HCT116 (cell line): ENCODE measurements at regions not wholly inside any gene's neighbourhood (a gene's known extent, or its start where the extent isn't known, plus 50 kb on each side); places are given as distances from the start of the nearest gene placed in this dataset.
"Not testable (repeated sequence)": the region's sequence is repeated elsewhere in the genome, so short reads cannot be mapped to it uniquely, and the experiment has no call there.

Source experiments
- ATAC-seq: fragments of 200-7000 bp; cut with Tn5 transposase; 2 replicates; pipeline ENCODE4 v1.9.1; 2020; ENCODE audit warnings: mild to moderate bottlenecking, moderate library complexity
- BruUV-seq: library from RNA; stranded (reverse); fragments of 400-500 nt; replicated peaks from 2 replicates; lab custom pipeline; 2021; lab: Mats Ljungman, UMichigan
- CTCF ChIA-PET: fragments of 300-600 bp; sonication (Branson Sonifier 250); formaldehyde crosslinking; loops from one replicate; lab custom pipeline; 2021; ENCODE audit warnings: antibody characterized with exemption; lab: Charles Lee
- POLR2A ChIA-PET: fragments of 300-600, 350-600 bp; sonication (Branson Sonifier 250); formaldehyde crosslinking; loops from one replicate; lab custom pipeline; 2021; ENCODE audit warnings: antibody characterized with exemption; lab: Charles Lee
- RAD21 ChIA-PET, 2 experiments: fragments of 300-600 bp; sonication (Branson Sonifier 250); formaldehyde crosslinking; loops; one replicate each; lab custom pipeline; 2023; ENCODE audit warnings: low total read pairs in 2 of 2; ENCODE audit not compliant: uncharacterized antibody in 2 of 2, unreplicated experiment in 2 of 2, low non-redundant PET in 1 of 2; lab: Charles Lee
- DNase-seq: peaks from one replicate; pipeline ENCODE4 v3.0.0-alpha.2; 2010; ENCODE audit warnings: low read depth, low spot score
- H2AFZ ChIP-seq: fragments of 200-600 bp; shearing (Covaris generic), sonication (generic); 2 replicates; pipeline ENCODE4 v1.6.1; 2017; ENCODE audit warnings: low read depth, mixed run types, mixed read lengths, antibody characterized with exemption, low read length; ENCODE audit not compliant: poor library complexity, severe bottlenecking
- H3K27ac ChIP-seq: 2 replicates; pipeline ENCODE4 v1.5.1; 2012; ENCODE audit warnings: low read depth, low read length
- H3K27me3 ChIP-seq: fragments of 200-600 bp; sonication (generic); 2 replicates; pipeline ENCODE4 v1.6.1; 2016; ENCODE audit warnings: mixed run types, low read length, mixed read lengths; ENCODE audit not compliant: insufficient read depth
- H3K36me3 ChIP-seq, 2 experiments: fragments of 200-500 bp in 1 of 2; fragments of 200-600 bp in 1 of 2; sonication (Bioruptor generic) in 1 of 2; sonication (generic) in 1 of 2; 2 replicates each; pipeline versions ENCODE4 v1.5.1 to v1.6.1; 2014 to 2016; ENCODE audit warnings: low read length in 2 of 2, inconsistent platforms in 1 of 2, mixed read lengths in 1 of 2, mixed run types in 1 of 2; ENCODE audit not compliant: insufficient read depth in 2 of 2, control insufficient read depth in 1 of 2
- H3K4me1 ChIP-seq, 2 experiments: fragments of 200-600 bp in 1 of 2; sonication (generic) in 1 of 2; 2 replicates each; pipeline versions ENCODE4 v1.5.1 to v1.6.1; 2012 to 2017; ENCODE audit warnings: low read length in 2 of 2, inconsistent platforms in 1 of 2, mild to moderate bottlenecking in 1 of 2, mixed read lengths in 1 of 2, mixed run types in 1 of 2, moderate library complexity in 1 of 2; ENCODE audit not compliant: insufficient read depth in 2 of 2, control insufficient read depth in 1 of 2
- H3K4me2 ChIP-seq: fragments of 200-600 bp; sonication (generic); 2 replicates; pipeline ENCODE4 v1.6.1; 2017; ENCODE audit warnings: mixed run types, low read length, mixed read lengths
- H3K4me3 ChIP-seq, 2 experiments: fragments of 200-600 bp in 1 of 2; sonication (generic) in 1 of 2; replicated peaks in 1 of 2; 2 replicates each; pipeline ENCODE4 v1.5.1; 2011 to 2016; ENCODE audit warnings: low read length in 2 of 2, control low read depth in 1 of 2, low read depth in 1 of 2, mild to moderate bottlenecking in 1 of 2, mixed read lengths in 1 of 2, mixed run types in 1 of 2
- H3K79me2 ChIP-seq: fragments of 200-600 bp; sonication (generic); 2 replicates; pipeline ENCODE4 v1.6.1; 2017; ENCODE audit warnings: mild to moderate bottlenecking, mixed run types, low read length, moderate library complexity, mixed read lengths; ENCODE audit not compliant: insufficient read depth
- H3K9ac ChIP-seq: fragments of 200-600 bp; sonication (generic); 2 replicates; pipeline ENCODE4 v1.6.1; 2016; ENCODE audit warnings: low read length, mixed read lengths
- H3K9me2 ChIP-seq: fragments of 200-600 bp; sonication (generic), shearing (Covaris generic); 2 replicates; pipeline ENCODE4 v1.6.1; 2017; ENCODE audit warnings: mixed run types, mild to moderate bottlenecking, moderate library complexity; ENCODE audit not compliant: insufficient read depth
- H3K9me3 ChIP-seq, 2 experiments: fragments of 200-500 bp in 1 of 2; fragments of 200-600 bp in 1 of 2; sonication (Bioruptor generic) in 1 of 2; sonication (generic) in 1 of 2; 2 replicates each; pipeline ENCODE4 v1.6.1; 2014 to 2017; ENCODE audit warnings: low read length in 2 of 2, mixed read lengths in 2 of 2, inconsistent platforms in 1 of 2, low read depth in 1 of 2, mild to moderate bottlenecking in 1 of 2, mixed run types in 1 of 2, moderate library complexity in 1 of 2; ENCODE audit not compliant: control insufficient read depth in 1 of 2, insufficient read depth in 1 of 2
- H4K20me1 ChIP-seq: fragments of 200-600 bp; sonication (generic), shearing (Covaris generic); 2 replicates; pipeline ENCODE4 v1.6.1; 2017; ENCODE audit warnings: mixed run types, mild to moderate bottlenecking, moderate library complexity; ENCODE audit not compliant: insufficient read depth
- CEBPB ChIP-seq: IDR thresholded peaks from 2 replicates; pipeline ENCODE4 v1.6.1; 2012; ENCODE audit warnings: low read depth
- FOSL1 ChIP-seq: IDR thresholded peaks from 2 replicates; pipeline ENCODE4 v1.6.1; 2012; ENCODE audit warnings: low read depth
- JUND ChIP-seq: IDR thresholded peaks from 2 replicates; pipeline ENCODE4 v1.6.1; 2012
- SIN3A ChIP-seq: IDR thresholded peaks from 2 replicates; pipeline ENCODE4 v1.6.1; 2012; ENCODE audit warnings: low read depth
- ZFX ChIP-seq: fragments of 450-650 bp; IDR thresholded peaks from 2 replicates; pipeline ENCODE4 v1.6.1; 2017
- ZNF274 ChIP-seq: fragments of 200-500 bp; sonication (Bioruptor generic); IDR thresholded peaks from 2 replicates; pipeline ENCODE4 v1.6.1; 2014; ENCODE audit warnings: mild to moderate bottlenecking, low read depth, low read length, inconsistent platforms
- intact Hi-C: fragments of 100-400 bp; cut with micrococcal nuclease; formaldehyde crosslinking; loops from 2 replicates; pipeline ENCODE4 v1.10.0; 2022

- H3K9me3 ChIP-seq, result no peaks in the 10 kb centered on the region
- no TSS peak for BruUV-seq
- DNase-seq (no peak), ATAC-seq (no peak)
- ChIA-PET RAD21 (no interaction called here), POLR2A (no interaction called here), CTCF (no interaction called here)
- no peaks in the 10 kb centered on the region for H3K27me3 ChIP-seq
- H2AFZ ChIP-seq, result no peak overlapping the region
- no peak overlapping the region for H3K9ac ChIP-seq
- intact Hi-C loops, result no loop called here
- no peak overlapping the region for H3K4me2 ChIP-seq
- H3K36me3 ChIP-seq, result no peaks in the 10 kb centered on the region
- no peaks in the 10 kb centered on the region for H3K79me2 ChIP-seq
- H3K4me3 ChIP-seq, result no peak overlapping the region
- H4K20me1 ChIP-seq, result no peaks in the 10 kb centered on the region
- no peaks in the 10 kb centered on the region for H3K9me2 ChIP-seq
- H3K27ac ChIP-seq, result no peak overlapping the region
- H3K4me1 ChIP-seq, result no peaks in the 10 kb centered on the region
- TF ChIP-seq CEBPB (no peak), FOSL1 (no peak), JUND (no peak), ZNF274 (no peak), SIN3A (no peak), ZFX (no peak)
Measured at GRCh38 chr7:14069961-14070360, 80.5 kb upstream of the ETV1 start.

- H3K27me3 ChIP-seq, H3K4me3 ChIP-seq, H3K79me2 ChIP-seq, POLR2A ChIA-PET, RAD21 ChIA-PET, H3K9ac ChIP-seq, H3K36me3 ChIP-seq, intact Hi-C loops, H4K20me1 ChIP-seq, H2AFZ ChIP-seq, BruUV-seq, H3K9me3 ChIP-seq, ATAC-seq, DNase-seq, H3K4me1 ChIP-seq, H3K27ac ChIP-seq, H3K4me2 ChIP-seq, CTCF ChIA-PET, H3K9me2 ChIP-seq: not testable (repeated sequence)
Measured at GRCh38 chr7:14066783-14067182, 77.3 kb upstream of the ETV1 start.
